Heart right ventricle (tissue), 16 donors: ENCODE measurements at regions not wholly inside any gene's neighbourhood (a gene's known extent, or its start where the extent isn't known, plus 50 kb on each side); places are given as distances from the start of the nearest gene placed in this dataset.

ENCODE experiments used
- ATAC-seq, 8 donors: fragments of 200-7000 bp; cut with Tn5 transposase; one replicate each; pipeline ENCODE4 v1.9.1; 2020; ENCODE audit warnings: mild to moderate bottlenecking in 8 of 8, moderate library complexity in 8 of 8, moderate number of reproducible peaks in 1 of 8
- DNase-seq, 2 donors: peaks; one replicate each; pipeline ENCODE4 v3.0.0-alpha.2; 2020
- H3K27ac ChIP-seq, 10 donors: fragments of 200-600 bp; sonication (generic) in 2 of 10; one replicate each; pipeline versions ENCODE4 v1.5.0 to v1.8.0; 2020 to 2022; ENCODE audit warnings: mild to moderate bottlenecking in 3 of 10
- H3K27me3 ChIP-seq, 7 donors: fragments of 200-600 bp; one replicate each; pipeline ENCODE4 v1.8.0; 2021 to 2022; ENCODE audit warnings: mild to moderate bottlenecking in 2 of 7
- H3K36me3 ChIP-seq, 9 donors: fragments of 200-600 bp; sonication (generic) in 1 of 9; one replicate each; pipeline versions ENCODE4 v1.5.0 to v1.8.0; 2020 to 2022; ENCODE audit warnings: mild to moderate bottlenecking in 2 of 9
- H3K4me1 ChIP-seq, 9 donors: fragments of 200-600 bp; sonication (generic) in 1 of 9; one replicate each; pipeline versions ENCODE4 v1.5.0 to v1.8.0; 2020 to 2022; ENCODE audit warnings: mild to moderate bottlenecking in 4 of 9
- H3K4me3 ChIP-seq, 10 donors: fragments of 200-600 bp; sonication (generic) in 2 of 10; one replicate each; pipeline versions ENCODE4 v1.5.0 to v1.8.0; 2020 to 2022; ENCODE audit warnings: mild to moderate bottlenecking in 7 of 10, moderate library complexity in 2 of 10
- H3K9me3 ChIP-seq, 11 donors: fragments of 200-600 bp in 10 of 11; sonication (generic) in 2 of 11; one replicate each; pipeline versions ENCODE4 v1.5.0 to v1.8.0; 2013 to 2022; ENCODE audit warnings: mild to moderate bottlenecking in 2 of 11, control low read depth in 1 of 11, moderate library complexity in 1 of 11
- CTCF ChIP-seq, 9 donors: fragments of 200-600 bp; sonication (generic) in 2 of 9; IDR thresholded peaks; one replicate each; pipeline versions ENCODE4 v1.5.0 to v1.8.0; 2021 to 2022; ENCODE audit warnings: antibody characterized with exemption in 9 of 9, mild to moderate bottlenecking in 5 of 9, moderate library complexity in 1 of 9
- WGBS, 2 donors: extraction: QIAGEN DNeasy Blood & Tissue Kit; methylation state at CpG; one replicate each; pipeline ENCODE4 v1.1.7; 2013; ENCODE audit warnings: inconsistent platforms in 1 of 2; 5-methylcytosine and 5-hydroxymethylcytosine counted together
- intact Hi-C, 10 donors: fragments of 100-400 bp; cut with DNase I; formaldehyde crosslinking; loops; one replicate each; pipeline versions ENCODE4 v1.11.1 to v1.14.2; 2022
- donor health status: Arrhythmogenic right ventricular cardiomyopathy.
- donor health status: ischemic (EF 13 %, LVEDD 7.1; RV severe dilation, severe dysfunction).
- donor health status: healthy with polysubstance abuse.
- donor health status: DM: no; HTN: yes; CAD: no.
- donor health status: DM: no; HTN: no; CAD: no.
- donor health status: ischemic (EF 25% LVEDD 6.9; RV normal size, moderate dysfunction).
- donor health status: ischemic (EF 25% LVEDD 5.7; RV mildly dilated, moderate dysfunction).
- donor health status: healthy.
- donor health status: DM: yes; HTN: yes; CAD: no.
- donor health status: Ischemic cardiomyopathy.
- donor health status: ischemic (EF 35%, LVEDD 5.7; RV mildly dilated, moderate dysfunction).
- donor health status: nonischemic (EF 11% LVEDD 7.7; RV severe dilation, severe dysfunction).
- donor health status: DM: yes; HTN: yes; CAD: no.
- donor health status: PGD.
- donor health status: ischemic (EF 29% LVEDD 5.4; RV normal size, mild dysfunction).
- donor health status: nonischemic (EF 23%, LVEDD 6.1; RV moderate dilation, normal function).

GRCh38 chr13:73954808-73955207, 179.4 kb downstream of the KLF12 start:
- Histone ChIP-seq H3K4me3 (no peak overlapping the region), H3K27ac (no peak overlapping the region), H3K27me3 (no peaks in the 10 kb centered on the region), H3K9me3 (no peaks in the 10 kb centered on the region), H3K36me3 (no peaks in the 10 kb centered on the region), H3K4me1 (peaks cover 0 to 38% (median 18%) of the 10 kb centered on the region in 9 donors)
- TF ChIP-seq CTCF (IDR thresholded peaks at IDR 0.05): no peak
- ATAC-seq: no peak
- no peak for DNase-seq
- intact Hi-C loops: no loop called here
- 96 to 98% methylated on average over 1 of the region's 1 CpG for WGBS, 2 donors

DNA sequence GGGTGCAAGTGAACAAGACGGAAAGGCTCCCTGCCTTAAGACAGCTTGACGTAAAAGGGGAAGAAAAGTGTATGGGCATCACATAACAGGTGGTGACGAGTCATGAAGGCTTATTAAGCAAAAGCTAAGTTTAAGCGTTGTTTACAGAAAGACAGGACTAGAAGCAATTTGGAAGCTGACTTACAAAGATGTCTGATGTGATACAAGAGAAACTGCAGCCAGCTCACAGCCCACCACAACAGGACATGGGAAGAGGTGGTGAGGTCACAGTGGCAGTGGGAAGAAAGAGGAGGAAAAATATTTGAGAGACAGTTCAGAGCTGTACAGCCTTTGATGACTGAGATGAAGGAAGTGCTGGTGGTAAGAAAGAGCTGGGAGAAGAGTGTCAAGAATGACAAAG, 181.6 kb downstream of the KLF12 start:
- ATAC-seq: peak in 1 of 8 donors; percentile 29
- intact Hi-C loops: no loop called here
- H3K27me3 ChIP-seq: no peaks in the 10 kb centered on the region
- DNase-seq: no peak
- 91 to 94% methylated on average over 4 of the region's 4 CpGs for WGBS, 2 donors
- H3K9me3 ChIP-seq: no peaks in the 10 kb centered on the region
- no peaks in the 10 kb centered on the region for H3K36me3 ChIP-seq
- peaks cover 0 to 41% (median 24%) of the 10 kb centered on the region in 9 donors for H3K4me1 ChIP-seq
- no peak overlapping the region for H3K4me3 ChIP-seq
- no peak for TF ChIP-seq CTCF (IDR thresholded peaks at IDR 0.05)
- no peak overlapping the region for H3K27ac ChIP-seq

DNA sequence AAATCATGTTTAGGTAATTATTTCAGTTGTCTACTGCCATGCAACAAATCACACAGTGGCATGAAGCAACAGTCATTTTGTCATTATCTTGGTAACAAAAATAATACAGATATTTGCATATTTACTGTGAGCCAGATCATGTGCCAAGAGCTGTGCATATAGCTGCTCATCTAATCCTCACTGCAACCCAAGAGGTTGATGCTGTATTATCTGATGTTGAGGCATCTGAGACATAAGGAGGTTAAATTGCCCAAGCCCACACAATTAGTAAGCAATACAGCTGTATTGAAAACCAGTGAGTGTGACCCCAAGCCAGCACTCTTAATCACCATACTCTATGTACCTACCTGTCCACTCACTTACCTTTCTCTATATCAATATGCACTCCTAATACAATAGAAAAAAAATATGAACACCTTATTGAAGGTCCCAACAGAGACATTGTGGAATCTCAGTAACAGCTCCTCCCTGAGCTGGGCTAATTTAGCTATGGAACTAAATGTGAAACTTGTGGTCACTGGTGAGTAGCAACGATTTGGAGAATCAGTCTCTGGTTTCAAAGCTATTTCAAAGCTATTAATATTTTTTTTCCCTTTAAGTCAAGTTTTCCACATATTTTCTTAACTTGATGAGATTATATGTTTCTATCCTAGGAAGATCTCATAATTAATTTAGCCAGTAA, 185.2 kb downstream of the KLF12 start:
- TF ChIP-seq CTCF (IDR thresholded peaks at IDR 0.05): no peak
- H3K4me1 ChIP-seq: peaks cover 0 to 34% (median 22%) of the 10 kb centered on the region in 9 donors
- no peaks in the 10 kb centered on the region for H3K27me3 ChIP-seq
- ATAC-seq: no peak
- H3K27ac ChIP-seq: no peak overlapping the region
- intact Hi-C loops: loop anchor here in 5 of 10 donors (5.0 to 10.0 kb wide), 3 partner anchors 183 to 1268 kb away; partner anchors contain the start of gene KLF12 (in 5 of the 5)
- no peak overlapping the region for H3K4me3 ChIP-seq
- no peaks in the 10 kb centered on the region for H3K36me3 ChIP-seq
- no peaks in the 10 kb centered on the region for H3K9me3 ChIP-seq
- 77 to 90% methylated on average over 1 of the region's 1 CpG for WGBS, 2 donors
- DNase-seq: no peak

DNA sequence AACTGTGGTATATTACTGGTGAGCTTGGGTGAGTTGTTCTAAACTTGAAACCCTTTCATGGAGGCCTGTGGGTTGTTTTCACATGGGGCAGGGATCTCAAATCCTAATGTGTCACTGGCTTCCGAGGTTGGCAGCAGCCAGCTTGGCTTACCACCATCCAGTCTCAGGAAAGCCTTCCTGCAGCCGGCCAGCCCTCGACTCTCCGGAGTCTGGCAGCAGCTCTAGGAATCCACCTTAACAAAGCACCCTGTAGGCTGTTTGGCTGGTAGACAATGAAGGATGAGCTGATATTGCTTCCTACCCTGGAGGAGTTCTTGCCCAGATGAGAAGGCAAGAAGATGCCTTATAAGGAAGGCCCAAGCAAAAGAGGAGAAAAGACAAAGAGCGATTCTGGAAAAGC, 188.3 kb downstream of the KLF12 start:
- H3K4me1 ChIP-seq: peaks cover 2 to 46% (median 38%) of the 10 kb centered on the region in 9 donors
- peak; percentile 36 to 49 for DNase-seq
- no peaks in the 10 kb centered on the region for H3K27me3 ChIP-seq
- H3K27ac ChIP-seq: peak overlapping the region in 7 of 10 donors; percentile 9 to 62 (median 32)
- no peaks in the 10 kb centered on the region for H3K36me3 ChIP-seq
- ATAC-seq: peak; percentile 55 to 93 (median 83)
- WGBS, 2 donors: 28 to 41% methylated on average over 5 of the region's 5 CpGs
- intact Hi-C loops: loop anchor here in 5 of 10 donors (5.0 to 10.0 kb wide), 3 partner anchors 186 to 1271 kb away; partner anchors contain the start of gene KLF12 (in 5 of the 5)
- no peaks in the 10 kb centered on the region for H3K9me3 ChIP-seq
- TF ChIP-seq CTCF (IDR thresholded peaks at IDR 0.05): no peak
- no peak overlapping the region for H3K4me3 ChIP-seq
